GM18870 (cell line): ENCODE measurements at regions not wholly inside any gene's neighbourhood (a gene's known extent, or its start where the extent isn't known, plus 50 kb on each side); places are given as distances from the start of the nearest gene placed in this dataset.
"Not testable (repeated sequence)": the region's sequence is repeated elsewhere in the genome, so short reads cannot be mapped to it uniquely, and the experiment has no call there.

Source experiments
- ATAC-seq: cut with Tn5 transposase; IDR thresholded peaks from one replicate; pipeline ENCODE4 v1.9.1; 2021; ENCODE audit warnings: moderate library complexity; ENCODE audit not compliant: unreplicated experiment

- ATAC-seq, result no peak
These were observed 79.9 kb upstream of the ATP1A1 start for GRCh38 chr1:116292929-116293725.

GRCh38 chr1:116297495-116298212, 75.4 kb upstream of the ATP1A1 start:
- no peak for ATAC-seq

- ATAC-seq, result not testable (repeated sequence)
These were observed 74.8 kb upstream of the ATP1A1 start for GRCh38 chr1:116298213-116298579.

GRCh38 chr1:116298746-116299145, 74.3 kb upstream of the ATP1A1 start:
- no peak for ATAC-seq

GRCh38 chr1:116299248-116299647, 73.8 kb upstream of the ATP1A1 start:
- ATAC-seq, result no peak

GRCh38 chr1:116302281-116302680, 70.8 kb upstream of the ATP1A1 start:
- ATAC-seq, result no peak

- ATAC-seq, result no peak
These were observed 66.9 kb upstream of the ATP1A1 start for GRCh38 chr1:116306102-116306501.

GRCh38 chr1:116306840-116307442, 66.1 kb upstream of the ATP1A1 start:
- ATAC-seq, result no peak

- no peak for ATAC-seq
These were observed 64.8 kb upstream of the ATP1A1 start for GRCh38 chr1:116308276-116308675.

GRCh38 chr1:116309090-116309870, 63.8 kb upstream of the ATP1A1 start:
- no peak for ATAC-seq

- ATAC-seq, result no peak
These were observed 62.9 kb upstream of the ATP1A1 start for GRCh38 chr1:116310180-116310579.

- ATAC-seq, result no peak
These were observed 61.9 kb upstream of the ATP1A1 start for GRCh38 chr1:116311193-116311592.

- no peak for ATAC-seq
These were observed 61.0 kb upstream of the ATP1A1 start for GRCh38 chr1:116311756-116312680.

GRCh38 chr1:116312681-116313069, 60.4 kb upstream of the ATP1A1 start:
- no peak for ATAC-seq

GRCh38 chr1:116313776-116314175, 59.3 kb upstream of the ATP1A1 start:
- no peak for ATAC-seq

GRCh38 chr1:116314305-116314919, 58.6 kb upstream of the ATP1A1 start:
- ATAC-seq, result no peak

GRCh38 chr1:116316373-116316772, 56.7 kb upstream of the ATP1A1 start:
- ATAC-seq, result no peak

- no peak for ATAC-seq
These were observed 54.1 kb upstream of the ATP1A1 start for GRCh38 chr1:116318897-116319296.

GRCh38 chr1:116320874-116321273, 52.2 kb upstream of the ATP1A1 start:
- no peak for ATAC-seq

GRCh38 chr1:116321766-116322175, 51.3 kb upstream of the ATP1A1 start:
- ATAC-seq, result no peak
